Ectodermal cell (in vitro differentiated cells): ENCODE measurements at regions not wholly inside any gene's neighbourhood (a gene's known extent, or its start where the extent isn't known, plus 50 kb on each side); places are given as distances from the start of the nearest gene placed in this dataset.
A peak's percentile ranks its signal among the peaks of the same experiment; 100 is the strongest.

Source experiments
- H3K27ac ChIP-seq: 2 replicates; pipeline ENCODE4 v1.7.0; 2013; ENCODE audit warnings: mild to moderate bottlenecking, low read depth, low read length; ENCODE audit not compliant: insufficient read depth, poor library complexity, severe bottlenecking
- H3K27me3 ChIP-seq: 2 replicates; pipeline ENCODE4 v1.7.0; 2013; ENCODE audit warnings: mild to moderate bottlenecking, low read length; ENCODE audit not compliant: insufficient read depth, control insufficient read depth, poor library complexity, severe bottlenecking
- H3K36me3 ChIP-seq: one replicate; pipeline ENCODE4 v1.7.0; 2013; ENCODE audit warnings: low read length; ENCODE audit not compliant: control insufficient read depth, insufficient read depth
- H3K4me1 ChIP-seq: one replicate; pipeline ENCODE4 v1.7.0; 2013; ENCODE audit warnings: low read length; ENCODE audit not compliant: control insufficient read depth, insufficient read depth
- H3K4me3 ChIP-seq: 2 replicates; pipeline ENCODE4 v1.7.0; 2013; ENCODE audit warnings: low read depth, low read length, control low read depth; ENCODE audit not compliant: insufficient read depth
- H3K9me3 ChIP-seq: 2 replicates; pipeline ENCODE4 v1.7.0; 2013; ENCODE audit warnings: mild to moderate bottlenecking, low read length, moderate library complexity; ENCODE audit not compliant: control insufficient read depth
- WGBS, 2 experiments: methylation state at CpG; one replicate each; pipeline ENCODE4 v1.1.7; 2013; ENCODE audit warnings: missing lambda C conversion rate in 2 of 2; 5-methylcytosine and 5-hydroxymethylcytosine counted together

GRCh38 chr2:41932241-41933045 is 115.4 kb upstream of the PKDCC start:
- 87 to 89% methylated on average over 16 to 17 of the region's 17 CpGs for WGBS, 2 experiments
- Histone ChIP-seq H3K27ac (no peak overlapping the region), H3K36me3 (no peaks in the 10 kb centered on the region), H3K4me1 (peaks cover 18% of the 10 kb centered on the region), H3K27me3 (no peaks in the 10 kb centered on the region), H3K9me3 (no peaks in the 10 kb centered on the region), H3K4me3 (no peak overlapping the region)

- 88 to 92% methylated on average over 3 of the region's 3 CpGs for WGBS, 2 experiments
- peaks cover 24% of the 10 kb centered on the region for H3K4me1 ChIP-seq
- H3K27ac ChIP-seq = no peak overlapping the region
Observed at GRCh38 chr2:41933046-41933420, 114.8 kb upstream of the PKDCC start.

GRCh38 chr2:41933585-41934320 is 114.1 kb upstream of the PKDCC start:
- no peaks in the 10 kb centered on the region for H3K27me3 ChIP-seq
- peaks cover 31% of the 10 kb centered on the region for H3K4me1 ChIP-seq
- H3K36me3 ChIP-seq = no peaks in the 10 kb centered on the region
- WGBS, 2 experiments = 94 to 95% methylated on average over 8 of the region's 8 CpGs
- no peak overlapping the region for H3K27ac ChIP-seq
- H3K4me3 ChIP-seq = no peak overlapping the region
- H3K9me3 ChIP-seq = no peaks in the 10 kb centered on the region

More at GRCh38 chr2:41933046-41933420, 114.8 kb upstream of the PKDCC start:
- Histone ChIP-seq H3K4me3 (no peak overlapping the region), H3K36me3 (no peaks in the 10 kb centered on the region), H3K9me3 (no peaks in the 10 kb centered on the region), H3K27me3 (no peaks in the 10 kb centered on the region)

GRCh38 chr2:41934329-41934958 is 113.4 kb upstream of the PKDCC start:
- no peaks in the 10 kb centered on the region for H3K36me3 ChIP-seq
- H3K27me3 ChIP-seq = no peaks in the 10 kb centered on the region
- H3K4me3 ChIP-seq = no peak overlapping the region
- no peak overlapping the region for H3K27ac ChIP-seq
- peaks cover 38% of the 10 kb centered on the region for H3K4me1 ChIP-seq
- no peaks in the 10 kb centered on the region for H3K9me3 ChIP-seq
- WGBS, 2 experiments = 91 to 93% methylated on average over 10 of the region's 10 CpGs

GRCh38 chr2:41935002-41935401 is 112.8 kb upstream of the PKDCC start:
- peaks cover 43% of the 10 kb centered on the region for H3K4me1 ChIP-seq
- WGBS, 2 experiments = no CpG with 5 or more reads among the region's 2 CpGs
- no peaks in the 10 kb centered on the region for H3K9me3 ChIP-seq
- H3K27me3 ChIP-seq = no peaks in the 10 kb centered on the region
- H3K36me3 ChIP-seq = no peaks in the 10 kb centered on the region
- H3K4me3 ChIP-seq = no peak overlapping the region
- no peak overlapping the region for H3K27ac ChIP-seq

- H3K9me3 ChIP-seq = no peaks in the 10 kb centered on the region
- peaks cover 52% of the 10 kb centered on the region for H3K4me1 ChIP-seq
- no peaks in the 10 kb centered on the region for H3K36me3 ChIP-seq
- WGBS, 2 experiments = 93% methylated on average over 2 of the region's 2 CpGs
- H3K4me3 ChIP-seq = no peak overlapping the region
- no peak overlapping the region for H3K27ac ChIP-seq
- no peaks in the 10 kb centered on the region for H3K27me3 ChIP-seq
Observed at GRCh38 chr2:41935825-41936224, 112.0 kb upstream of the PKDCC start.

- WGBS, 2 experiments = 70 to 71% methylated on average over 6 to 7 of the region's 7 CpGs
- H3K9me3 ChIP-seq = no peaks in the 10 kb centered on the region
- H3K27ac ChIP-seq = no peak overlapping the region
- H3K36me3 ChIP-seq = no peaks in the 10 kb centered on the region
- H3K4me3 ChIP-seq = no peak overlapping the region
- peaks cover 55% of the 10 kb centered on the region for H3K4me1 ChIP-seq
- no peaks in the 10 kb centered on the region for H3K27me3 ChIP-seq
Observed at GRCh38 chr2:41936771-41937463, 110.9 kb upstream of the PKDCC start.

GRCh38 chr2:41937464-41937906 is 110.3 kb upstream of the PKDCC start:
- no peak overlapping the region for H3K4me3 ChIP-seq
- peak overlapping the region; percentile 66 for H3K27ac ChIP-seq
- 5 to 6% methylated on average over 5 of the region's 5 CpGs for WGBS, 2 experiments
- no peaks in the 10 kb centered on the region for H3K27me3 ChIP-seq
- no peaks in the 10 kb centered on the region for H3K36me3 ChIP-seq
- peaks cover 55% of the 10 kb centered on the region for H3K4me1 ChIP-seq
- H3K9me3 ChIP-seq = no peaks in the 10 kb centered on the region

GRCh38 chr2:41937921-41938708 is 109.7 kb upstream of the PKDCC start:
- peaks cover 55% of the 10 kb centered on the region for H3K4me1 ChIP-seq
- no peaks in the 10 kb centered on the region for H3K27me3 ChIP-seq
- no peaks in the 10 kb centered on the region for H3K9me3 ChIP-seq
- H3K4me3 ChIP-seq = no peak overlapping the region
- no peaks in the 10 kb centered on the region for H3K36me3 ChIP-seq
- WGBS, 2 experiments = 16 to 18% methylated on average over 9 of the region's 9 CpGs
- H3K27ac ChIP-seq = peak overlapping the region; percentile 66
